ENCODE measurements at regions not wholly inside any gene's neighbourhood (a gene's known extent, or its start where the extent isn't known, plus 50 kb on each side); places are given as distances from the start of the nearest gene placed in this dataset.

GRCh38 chr6:48278261-48278660 is 167.3 kb upstream of the PTCHD4 start:
- no peak for DNase-seq (ENCODE audit: low read depth in 2 of 2)

- no peak for DNase-seq (ENCODE audit: low read depth in 2 of 2)
These were observed 161.5 kb upstream of the PTCHD4 start for GRCh38 chr6:48272518-48272917.

DNA sequence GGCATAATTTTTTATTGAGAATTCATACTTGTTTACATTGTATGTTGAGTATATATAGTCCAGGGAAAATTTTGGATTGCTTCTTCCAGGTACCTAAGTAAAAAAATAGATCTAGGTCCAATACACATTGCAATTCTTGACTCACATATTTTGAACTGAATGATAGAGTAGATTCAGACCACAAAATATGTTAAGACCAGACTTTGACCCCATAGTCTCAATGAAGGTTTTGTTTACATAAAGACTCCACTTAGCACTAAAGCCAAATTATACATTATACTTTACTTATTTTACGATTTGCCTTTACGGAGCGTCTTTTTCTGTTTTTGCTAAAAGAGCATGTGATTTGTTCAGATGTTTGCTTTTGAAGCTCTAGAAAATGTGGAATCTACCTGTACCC is 144.1 kb upstream of the PTCHD4 start:
- no peak for DNase-seq (ENCODE audit: low read depth in 2 of 2)

- DNase-seq (ENCODE audit: low read depth in 2 of 2) = no peak
These were observed 138.1 kb upstream of the PTCHD4 start for GRCh38 chr6:48249071-48249470.

- no peak for DNase-seq (ENCODE audit: low read depth in 2 of 2)
These were observed 132.1 kb upstream of the PTCHD4 start for GRCh38 chr6:48243071-48243470.

GRCh38 chr6:48240287-48240686 is 129.3 kb upstream of the PTCHD4 start:
- no peak for DNase-seq (ENCODE audit: low read depth in 2 of 2)

DNA sequence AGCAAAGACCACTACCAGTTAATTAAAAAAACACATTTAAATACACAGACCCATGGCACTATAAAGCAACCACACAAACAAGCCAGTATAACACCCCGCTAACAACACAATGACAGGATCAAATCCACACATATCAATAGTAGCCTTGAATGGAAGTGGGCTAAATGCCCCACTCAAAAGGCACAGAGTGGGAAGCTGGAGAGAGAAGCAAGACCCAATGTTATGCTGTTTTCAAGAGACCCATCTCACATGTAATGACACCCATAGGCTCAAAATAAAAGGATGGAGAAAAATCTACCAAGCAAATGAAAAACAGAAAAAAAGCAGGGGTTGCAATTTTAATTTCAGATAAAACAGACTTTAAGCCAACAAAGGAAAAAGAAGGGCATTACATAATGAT is 125.4 kb upstream of the PTCHD4 start:
- DNase-seq (ENCODE audit: low read depth in 2 of 2) = no peak

DNA sequence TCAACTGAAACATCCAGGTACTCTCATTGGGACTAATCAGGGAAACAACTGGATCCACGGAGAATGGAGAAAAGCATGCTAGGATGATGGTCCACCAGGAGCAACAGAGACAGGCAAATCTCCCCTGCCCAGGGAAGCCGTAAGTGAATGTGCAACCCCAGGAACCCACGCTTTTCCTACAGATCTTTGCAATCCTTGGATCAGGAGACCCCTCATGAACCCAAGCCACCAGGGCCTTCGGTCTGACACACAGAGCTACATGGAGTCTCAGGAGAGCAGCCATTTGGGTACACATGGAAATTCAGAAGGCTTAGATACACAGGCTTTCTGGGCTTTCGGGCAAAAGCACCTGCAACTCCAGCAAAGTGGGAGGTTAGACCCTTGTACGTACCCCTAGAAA is 122.1 kb upstream of the PTCHD4 start:
- no peak for DNase-seq (ENCODE audit: low read depth in 2 of 2)

DNA sequence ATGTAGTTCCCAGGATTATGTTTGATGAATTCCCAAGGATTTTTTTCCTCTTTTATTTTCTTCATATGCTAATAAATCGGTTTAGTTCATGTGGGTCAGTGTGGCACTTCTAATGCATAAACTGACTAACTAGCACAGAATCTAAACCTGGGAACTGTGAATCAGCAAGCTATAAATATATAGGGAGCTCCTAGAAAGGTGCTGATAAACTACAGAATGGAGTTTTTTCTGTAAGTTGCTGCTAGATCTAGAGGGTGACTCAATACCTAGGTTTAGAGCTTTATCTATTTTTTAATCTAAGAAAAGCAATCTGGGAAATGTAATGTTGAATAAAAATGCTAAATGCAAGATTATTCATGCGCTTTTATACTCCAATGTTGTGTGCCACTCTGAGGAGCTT is 118.8 kb upstream of the PTCHD4 start:
- DNase-seq (ENCODE audit: low read depth in 2 of 2) = no peak

DNA sequence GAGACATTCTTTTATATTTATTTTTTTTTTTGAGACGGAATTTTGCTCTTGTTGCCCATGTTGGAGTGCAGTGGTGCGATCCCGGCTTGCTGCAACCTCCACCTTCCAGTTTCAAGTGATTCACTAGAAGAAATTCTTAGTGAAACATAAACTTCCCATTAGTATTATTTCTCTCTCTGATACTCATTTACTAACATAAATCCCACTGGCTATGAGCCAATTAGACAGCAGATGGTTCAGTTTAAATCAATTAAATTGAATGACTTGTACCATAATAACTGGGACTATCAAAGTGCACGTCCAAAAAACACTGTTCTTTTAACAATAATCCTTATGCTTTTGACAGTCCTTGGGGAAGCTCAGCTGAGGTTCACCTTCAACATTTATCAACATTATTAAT is 111.2 kb upstream of the PTCHD4 start:
- DNase-seq (ENCODE audit: low read depth in 2 of 2) = no peak

DNA sequence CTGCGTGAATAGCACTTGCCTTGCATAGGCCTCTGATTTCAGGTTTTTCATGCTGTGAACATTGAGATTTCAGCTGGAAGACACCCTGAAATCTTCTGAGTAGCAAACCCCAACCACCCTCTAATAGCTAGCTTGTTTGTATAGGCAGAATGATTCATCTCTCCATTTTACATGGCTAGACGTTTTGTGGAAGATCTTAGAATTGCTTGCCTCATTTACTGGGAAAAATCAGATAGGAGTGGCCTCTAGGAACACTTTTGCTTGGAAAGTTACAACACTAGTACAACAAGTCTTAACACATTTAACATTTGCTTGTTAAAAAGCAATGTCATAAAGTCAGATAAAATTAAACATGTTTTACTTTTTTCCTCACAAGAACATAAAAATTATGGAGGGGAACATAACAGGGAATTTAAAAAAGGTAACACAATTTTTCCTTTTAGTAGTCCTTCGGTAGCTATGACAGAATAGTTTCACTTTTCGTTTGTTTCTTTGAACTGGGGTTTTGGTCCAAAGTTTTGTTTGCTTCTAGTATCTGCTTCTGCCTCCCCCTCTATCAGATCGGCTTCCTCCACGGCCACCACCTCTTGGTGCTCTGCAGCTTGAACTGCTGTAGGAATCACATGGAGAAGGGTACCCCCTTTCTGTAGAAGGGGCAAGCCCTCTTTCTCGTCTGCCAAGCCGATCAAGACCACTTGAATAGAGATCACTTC is 102.2 kb upstream of the PTCHD4 start:
- DNase-seq (ENCODE audit: low read depth in 2 of 2) = no peak

DNA sequence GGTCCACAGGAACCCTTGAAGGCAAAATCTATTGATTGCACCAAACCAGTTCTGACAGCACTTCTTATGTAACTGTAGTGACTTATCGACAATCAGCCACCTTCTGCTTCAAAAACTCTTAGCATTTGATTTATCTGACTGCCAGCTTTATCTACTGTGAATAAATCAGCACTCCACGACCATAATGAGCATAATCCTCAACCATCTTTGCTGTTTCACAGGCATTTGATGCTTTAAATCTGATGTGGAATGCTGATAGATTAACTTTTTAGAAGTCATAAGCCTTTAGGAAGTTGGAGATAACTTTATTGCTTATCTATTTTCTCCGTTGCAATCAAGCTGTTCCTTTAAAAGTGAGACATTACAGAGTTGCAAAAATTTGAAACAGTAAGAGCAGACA is 101.5 kb upstream of the PTCHD4 start:
- no peak for DNase-seq (ENCODE audit: low read depth in 2 of 2)

DNA sequence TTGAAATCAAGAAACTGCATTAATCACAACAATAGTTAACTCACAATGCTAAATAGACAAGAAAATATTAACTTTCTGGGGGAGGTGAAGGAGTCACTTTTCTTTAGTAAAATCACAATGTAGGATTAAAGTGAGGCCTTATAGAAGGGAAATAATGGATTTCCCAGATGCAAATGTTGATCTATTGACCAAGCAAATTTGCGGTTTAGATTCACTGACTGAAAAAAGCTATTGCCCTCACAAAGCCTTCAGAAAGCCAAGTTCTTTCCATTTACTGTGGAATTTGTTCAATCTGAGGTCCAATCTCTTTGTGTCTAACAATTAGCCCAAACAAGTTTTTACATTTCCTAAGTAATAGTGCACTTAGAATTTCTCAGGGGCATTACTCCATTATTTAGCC is 95.1 kb upstream of the PTCHD4 start:
- DNase-seq (ENCODE audit: low read depth in 2 of 2) = no peak

DNA sequence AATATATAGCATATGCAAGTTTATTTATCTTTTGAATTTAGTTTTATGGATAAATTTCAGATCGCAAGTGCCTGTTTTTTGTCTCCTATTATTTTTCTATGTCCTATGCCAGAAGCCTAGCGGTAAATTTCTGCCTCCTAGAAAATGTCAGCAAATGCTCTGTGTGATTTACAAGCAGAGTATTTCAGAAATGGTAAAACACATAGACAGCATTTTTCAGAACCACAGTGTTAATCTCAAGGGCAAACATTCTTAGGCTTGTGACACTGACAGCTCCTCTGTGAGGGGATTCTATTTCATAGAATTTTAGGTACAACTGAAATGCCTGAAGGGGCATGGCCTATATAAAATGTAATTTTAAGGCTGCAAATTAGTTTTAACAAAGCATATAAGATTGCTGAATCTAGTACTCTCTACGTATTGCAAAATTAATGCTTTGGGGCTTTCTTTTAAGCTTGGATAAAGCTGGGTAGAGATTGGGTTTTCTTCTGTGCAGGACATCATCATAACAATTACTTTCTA is 89.9 kb upstream of the PTCHD4 start:
- DNase-seq (ENCODE audit: low read depth in 2 of 2) = no peak

DNA sequence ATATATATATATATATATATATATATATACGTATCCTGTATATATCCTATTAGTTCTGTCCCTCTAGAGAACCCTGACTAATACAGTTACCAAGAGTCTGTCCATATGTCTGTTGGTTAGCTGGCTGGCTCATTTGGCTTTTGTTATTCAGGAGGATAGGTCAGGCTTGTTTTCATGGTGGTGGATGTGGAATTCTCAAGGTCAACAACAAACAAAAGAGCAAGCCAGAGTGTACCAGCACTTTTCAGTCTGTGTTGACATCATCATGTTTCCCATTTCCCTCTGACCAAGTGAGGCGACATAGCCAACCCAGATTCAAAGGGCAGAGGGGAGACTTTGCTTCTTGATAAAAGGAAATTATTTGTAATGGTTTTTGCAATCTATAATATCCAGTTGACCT is 88.5 kb upstream of the PTCHD4 start:
- no peak for DNase-seq (ENCODE audit: low read depth in 2 of 2)

DNA sequence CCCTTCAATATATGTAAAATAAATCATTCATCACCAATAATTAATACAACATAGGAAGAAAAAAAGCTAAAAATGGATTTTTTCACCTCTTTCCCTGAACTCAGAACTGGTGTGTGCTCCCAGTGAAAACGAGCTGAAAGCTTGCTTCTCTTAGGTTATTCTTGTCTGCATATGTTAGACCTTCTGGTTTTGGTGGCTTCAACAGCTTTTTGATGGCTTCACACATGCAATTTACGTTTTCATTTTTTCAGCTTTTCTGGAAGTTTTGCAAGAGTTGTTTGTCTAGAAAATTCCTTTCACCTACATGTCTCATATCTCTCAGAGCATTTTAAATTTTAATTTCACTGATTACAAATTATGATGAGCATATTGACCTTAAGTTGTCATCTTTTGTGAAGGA is 86.9 kb upstream of the PTCHD4 start:
- DNase-seq (ENCODE audit: low read depth in 2 of 2) = no peak

GRCh38 chr6:48194596-48195295 is 83.7 kb upstream of the PTCHD4 start:
- no peak for DNase-seq (ENCODE audit: low read depth in 2 of 2)

DNA sequence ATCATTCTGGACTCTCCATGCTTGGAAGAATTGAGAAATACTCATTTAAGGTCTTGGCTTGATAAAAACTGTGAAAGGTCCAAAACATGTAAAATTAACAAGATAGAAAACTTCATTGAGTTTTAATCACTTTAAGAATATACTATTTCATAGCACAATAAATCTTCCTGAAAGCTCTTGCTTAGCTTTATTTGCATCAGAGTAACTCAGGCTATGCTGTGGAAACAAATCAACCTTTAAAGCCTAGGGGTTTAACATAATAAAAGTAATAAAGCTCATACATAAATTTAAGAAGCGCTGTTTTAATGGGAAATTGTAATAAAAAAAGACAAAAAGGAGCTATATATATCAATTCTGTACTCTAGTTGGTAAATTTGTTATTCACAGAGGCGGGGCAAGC is 77.2 kb upstream of the PTCHD4 start:
- DNase-seq (ENCODE audit: low read depth in 2 of 2) = no peak

DNA sequence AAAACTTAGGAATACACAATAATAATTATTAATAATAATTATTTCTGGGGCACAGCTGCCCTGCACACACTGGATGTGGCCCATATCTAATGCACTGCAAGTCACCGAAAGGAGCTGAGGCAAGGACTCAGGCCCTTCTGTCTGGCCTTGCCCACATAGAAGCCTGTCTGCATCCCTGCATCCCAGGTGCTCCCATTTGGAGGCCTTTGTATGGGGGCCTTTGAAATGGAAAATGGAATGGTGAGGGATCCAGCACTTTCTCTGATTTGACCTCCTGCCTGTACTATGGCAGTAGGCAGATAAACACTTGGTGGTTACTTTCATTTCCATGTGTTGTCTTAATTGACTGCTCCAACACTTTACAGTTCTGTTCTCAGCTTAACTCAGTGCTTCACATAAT is 75.7 kb upstream of the PTCHD4 start:
- no peak for DNase-seq (ENCODE audit: low read depth in 2 of 2)

DNA sequence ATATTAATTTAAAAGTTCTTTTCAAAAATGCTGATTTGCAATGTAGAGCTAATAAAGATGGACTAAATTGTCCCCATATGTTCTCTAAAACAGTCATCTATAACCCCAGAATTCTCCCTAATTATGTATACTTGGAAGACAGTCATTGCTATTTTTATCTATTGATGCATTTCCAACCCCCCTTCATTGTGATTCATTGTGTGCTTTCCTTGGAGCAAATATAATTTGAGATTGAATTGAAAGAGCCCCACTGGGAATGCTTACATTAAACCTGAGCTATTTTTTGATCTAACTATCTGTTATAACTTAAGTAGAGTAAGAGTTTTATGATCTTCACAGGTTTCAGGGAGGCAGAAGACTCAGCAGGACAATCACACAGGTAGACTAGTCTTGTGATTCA is 73.7 kb upstream of the PTCHD4 start:
- DNase-seq (ENCODE audit: low read depth in 2 of 2) = no peak

- no peak for DNase-seq (ENCODE audit: low read depth in 2 of 2)
These were observed 73.0 kb upstream of the PTCHD4 start for GRCh38 chr6:48183811-48184605.

GRCh38 chr6:48183178-48183577 is 72.2 kb upstream of the PTCHD4 start:
- DNase-seq (ENCODE audit: low read depth in 2 of 2) = no peak
